CD4-positive, alpha-beta T cell (primary cell): ENCODE measurements at regions not wholly inside any gene's neighbourhood (a gene's known extent, or its start where the extent isn't known, plus 50 kb on each side); places are given as distances from the start of the nearest gene placed in this dataset.

Experiments used
- ATAC-seq: fragments of 200-7000 bp; cut with Tn5 transposase; one replicate; pipeline ENCODE4 v1.10.0; 2022; ENCODE audit warnings: mild to moderate bottlenecking; ENCODE audit not compliant: poor library complexity
- CTCF ChIA-PET: fragments of 350-600 bp; sonication (Branson Sonifier 250); formaldehyde crosslinking; loops from one replicate; lab custom pipeline; 2021; ENCODE audit warnings: antibody characterized with exemption, inconsistent platforms; lab: Charles Lee
- POLR2A ChIA-PET: fragments of 350-600 bp; sonication (Branson Sonifier 250); formaldehyde crosslinking; loops from one replicate; lab custom pipeline; 2021; ENCODE audit warnings: antibody characterized with exemption, inconsistent platforms; lab: Charles Lee
- DNase-seq, 14 experiments: peaks; one replicate each; pipeline ENCODE4 v3.0.0-alpha.2; 2013 to 2020; ENCODE audit warnings: mixed read lengths in 2 of 14
- H3K27ac ChIP-seq, 2 donors: one replicate each; pipeline versions ENCODE4 v1.5.1 to v1.7.0; 2013; ENCODE audit warnings: low read length in 2 of 2, low read depth in 1 of 2, mild to moderate bottlenecking in 1 of 2
- H3K27me3 ChIP-seq, 2 experiments: 1 replicate in 1 of 2; 2 replicates in 1 of 2; pipeline versions ENCODE4 v1.6.1 to v1.7.0; 2013; ENCODE audit warnings: low read length in 2 of 2, control low read depth in 1 of 2, mild to moderate bottlenecking in 1 of 2, moderate library complexity in 1 of 2; ENCODE audit not compliant: insufficient read depth in 2 of 2, control insufficient read depth in 1 of 2
- H3K36me3 ChIP-seq: one replicate; pipeline ENCODE4 v1.6.1; 2013; ENCODE audit warnings: low read length, control low read depth; ENCODE audit not compliant: insufficient read depth
- H3K4me1 ChIP-seq: one replicate; pipeline ENCODE4 v1.6.1; 2013; ENCODE audit warnings: low read length, control low read depth; ENCODE audit not compliant: insufficient read depth
- H3K4me3 ChIP-seq: one replicate; pipeline ENCODE4 v1.5.1; 2013; ENCODE audit warnings: mild to moderate bottlenecking, low read length, moderate library complexity
- H3K9me3 ChIP-seq, 2 experiments: 1 replicate in 1 of 2; 2 replicates in 1 of 2; pipeline versions ENCODE4 v1.6.1 to v1.7.0; 2013; ENCODE audit warnings: low read length in 2 of 2, mild to moderate bottlenecking in 2 of 2, control low read depth in 1 of 2, moderate library complexity in 1 of 2; ENCODE audit not compliant: control insufficient read depth in 1 of 2, insufficient read depth in 1 of 2
- H3K27ac Mint-ChIP-seq: one replicate; pipeline ENCODE4 v1.8.0; 2020; ENCODE audit warnings: mixed read lengths
- H3K27me3 Mint-ChIP-seq: one replicate; pipeline ENCODE4 v1.8.0; 2021; ENCODE audit warnings: mixed read lengths
- H3K36me3 Mint-ChIP-seq: one replicate; pipeline ENCODE4 v1.8.0; 2021; ENCODE audit warnings: low read depth, mixed read lengths
- H3K4me1 Mint-ChIP-seq: one replicate; pipeline ENCODE4 v1.8.0; 2021; ENCODE audit warnings: low read depth, mixed read lengths
- H3K4me3 Mint-ChIP-seq: one replicate; pipeline ENCODE4 v1.8.0; 2020; ENCODE audit warnings: mild to moderate bottlenecking, mixed read lengths
- H3K9me3 Mint-ChIP-seq: one replicate; pipeline ENCODE4 v1.8.0; 2020; ENCODE audit warnings: mixed read lengths
- intact Hi-C, 2 experiments: fragments of 100-400 bp; cut with DNase I in 1 of 2; cut with micrococcal nuclease in 1 of 2; formaldehyde crosslinking; loops; one replicate each; pipeline versions ENCODE4 v1.15.1 to v1.9.0; 2023 to 2025; cut with DNase I, micrococcal nuclease
- TF ChIP-seq, protein P1 (sequence below): fragments of 200-600 bp; IDR thresholded peaks from one replicate; pipeline ENCODE4 v1.8.0; 2022; ENCODE audit warnings: antibody characterized with exemption, mild to moderate bottlenecking

DNA sequence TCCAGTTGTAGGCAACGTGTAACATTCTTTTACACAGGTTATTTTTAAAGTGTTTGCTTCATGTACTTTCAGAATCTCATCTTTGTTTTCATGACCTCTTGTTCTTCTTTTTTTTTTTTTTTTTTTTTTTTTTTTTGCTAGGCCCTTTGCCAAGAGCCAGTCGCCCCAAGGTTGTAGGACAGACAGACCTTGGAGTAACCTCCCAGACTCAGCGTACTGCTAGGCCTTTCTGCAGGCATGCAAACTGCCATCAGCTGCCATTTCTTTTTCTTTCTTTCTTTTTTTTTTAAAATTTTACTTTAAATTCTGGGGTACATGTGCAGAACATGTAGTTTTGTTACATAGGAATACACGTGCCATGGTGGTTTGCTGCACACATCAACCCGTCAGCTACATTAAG, 452.3 kb upstream of the MDGA2 start:
- intact Hi-C loops, result no loop called here
- no peaks in the 10 kb centered on the region for H3K4me1 Mint-ChIP-seq
- H3K36me3 Mint-ChIP-seq, result no peaks in the 10 kb centered on the region
- no peaks in the 10 kb centered on the region for H3K27me3 Mint-ChIP-seq
- no peak overlapping the region for H3K27ac ChIP-seq
- no peak overlapping the region for H3K4me3 Mint-ChIP-seq
- no peaks in the 10 kb centered on the region for H3K4me1 ChIP-seq
- H3K27ac Mint-ChIP-seq, result no peak overlapping the region
- ATAC-seq (no peak), DNase-seq (no peak)
- H3K36me3 ChIP-seq, result no peaks in the 10 kb centered on the region
- ChIA-PET POLR2A (no interaction called here), CTCF (no interaction called here)
- peaks cover 2% of the 10 kb centered on the region for H3K9me3 Mint-ChIP-seq
- TF ChIP-seq, protein P1, sequence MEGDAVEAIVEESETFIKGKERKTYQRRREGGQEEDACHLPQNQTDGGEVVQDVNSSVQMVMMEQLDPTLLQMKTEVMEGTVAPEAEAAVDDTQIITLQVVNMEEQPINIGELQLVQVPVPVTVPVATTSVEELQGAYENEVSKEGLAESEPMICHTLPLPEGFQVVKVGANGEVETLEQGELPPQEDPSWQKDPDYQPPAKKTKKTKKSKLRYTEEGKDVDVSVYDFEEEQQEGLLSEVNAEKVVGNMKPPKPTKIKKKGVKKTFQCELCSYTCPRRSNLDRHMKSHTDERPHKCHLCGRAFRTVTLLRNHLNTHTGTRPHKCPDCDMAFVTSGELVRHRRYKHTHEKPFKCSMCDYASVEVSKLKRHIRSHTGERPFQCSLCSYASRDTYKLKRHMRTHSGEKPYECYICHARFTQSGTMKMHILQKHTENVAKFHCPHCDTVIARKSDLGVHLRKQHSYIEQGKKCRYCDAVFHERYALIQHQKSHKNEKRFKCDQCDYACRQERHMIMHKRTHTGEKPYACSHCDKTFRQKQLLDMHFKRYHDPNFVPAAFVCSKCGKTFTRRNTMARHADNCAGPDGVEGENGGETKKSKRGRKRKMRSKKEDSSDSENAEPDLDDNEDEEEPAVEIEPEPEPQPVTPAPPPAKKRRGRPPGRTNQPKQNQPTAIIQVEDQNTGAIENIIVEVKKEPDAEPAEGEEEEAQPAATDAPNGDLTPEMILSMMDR, result no peak
- no peaks in the 10 kb centered on the region for H3K9me3 ChIP-seq
- H3K27me3 ChIP-seq, result no peaks in the 10 kb centered on the region
- H3K4me3 ChIP-seq, result no peak overlapping the region

DNA sequence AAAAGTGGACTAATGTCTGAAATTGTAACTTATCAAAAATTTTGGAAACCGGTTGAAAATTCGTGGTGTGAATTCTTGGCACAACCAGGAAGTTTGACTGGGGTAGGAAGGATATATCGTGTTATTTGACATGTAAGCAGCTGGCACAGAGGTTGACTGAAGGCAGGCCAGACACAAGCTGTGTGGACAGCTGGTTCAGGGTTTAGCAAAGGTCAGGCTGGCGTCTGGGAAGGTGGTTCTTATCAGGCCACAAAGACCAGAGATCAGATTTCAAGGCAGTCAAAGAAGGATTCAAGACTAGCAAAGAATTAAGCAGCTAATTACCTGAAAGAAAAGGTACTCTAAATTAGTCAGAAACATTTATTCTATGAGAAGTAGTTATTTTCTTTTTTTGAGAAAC, 450.2 kb upstream of the MDGA2 start:
- Histone ChIP-seq H3K27me3 (no peaks in the 10 kb centered on the region), H3K9me3 (no peaks in the 10 kb centered on the region), H3K27ac (no peak overlapping the region), H3K36me3 (no peaks in the 10 kb centered on the region), H3K4me3 (no peak overlapping the region), H3K4me1 (no peaks in the 10 kb centered on the region)
- Mint-ChIP-seq H3K27ac (no peak overlapping the region), H3K27me3 (no peaks in the 10 kb centered on the region), H3K36me3 (no peaks in the 10 kb centered on the region), H3K4me3 (no peak overlapping the region), H3K4me1 (no peaks in the 10 kb centered on the region), H3K9me3 (peaks cover 2% of the 10 kb centered on the region)
- ChIA-PET CTCF (no interaction called here), POLR2A (no interaction called here)
- no peak for ATAC-seq
- TF ChIP-seq, protein P1, result no peak
- no peak for DNase-seq
- intact Hi-C loops, result no loop called here

DNA sequence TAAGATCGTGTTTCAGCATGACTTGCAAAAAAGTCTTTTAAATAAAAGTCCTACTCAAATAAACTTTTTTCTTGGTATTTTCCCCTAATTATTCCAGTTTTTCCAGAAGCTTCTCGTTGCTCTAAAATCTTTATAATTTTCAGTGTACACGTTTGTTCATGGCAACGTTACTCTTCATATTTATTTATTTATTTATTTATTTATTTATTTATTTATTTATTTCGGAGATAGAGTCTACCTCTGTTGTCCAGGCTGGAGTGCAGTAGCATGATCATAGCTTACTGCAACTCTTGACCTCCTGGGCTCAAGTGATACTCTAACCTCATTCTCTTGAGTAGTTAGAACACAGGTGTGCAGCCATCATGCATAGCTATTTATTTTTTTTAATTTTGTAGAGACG, 438.3 kb upstream of the MDGA2 start:
- Histone ChIP-seq H3K4me1 (no peaks in the 10 kb centered on the region), H3K27me3 (no peaks in the 10 kb centered on the region), H3K4me3 (no peak overlapping the region), H3K36me3 (no peaks in the 10 kb centered on the region), H3K9me3 (peaks cover 0 to 5% of the 10 kb centered on the region in 2 experiments), H3K27ac (no peak overlapping the region)
- intact Hi-C loops, result no loop called here
- TF ChIP-seq, protein P1, result no peak
- peaks cover 2% of the 10 kb centered on the region for H3K9me3 Mint-ChIP-seq
- no peaks in the 10 kb centered on the region for H3K4me1 Mint-ChIP-seq
- no peak overlapping the region for H3K27ac Mint-ChIP-seq
- CTCF ChIA-PET, result no interaction called here
- no peaks in the 10 kb centered on the region for H3K27me3 Mint-ChIP-seq
- POLR2A ChIA-PET, result no interaction called here
- no peak for DNase-seq
- ATAC-seq, result no peak
- H3K4me3 Mint-ChIP-seq, result no peak overlapping the region
- H3K36me3 Mint-ChIP-seq, result no peaks in the 10 kb centered on the region
